ENCODE measurements at regions not wholly inside any gene's neighbourhood (a gene's known extent, or its start where the extent isn't known, plus 50 kb on each side); places are given as distances from the start of the nearest gene placed in this dataset.

DNA sequence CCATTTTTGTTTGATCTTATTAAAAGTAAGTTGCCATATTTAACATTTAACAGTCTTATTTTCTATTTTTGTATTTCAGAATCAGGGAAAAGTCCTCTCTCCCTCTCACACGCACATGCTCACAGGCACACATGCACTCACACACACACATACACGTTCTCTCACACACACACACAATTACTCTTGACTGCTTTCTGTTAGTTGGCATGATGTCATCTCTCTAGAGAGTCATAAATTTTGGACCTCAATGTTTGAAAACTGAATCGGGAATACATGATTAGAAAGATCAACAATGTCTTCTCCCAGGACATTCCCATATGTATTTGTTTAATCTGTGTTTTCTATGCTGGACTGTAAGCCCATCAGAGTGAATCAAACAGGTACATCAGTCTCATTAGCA lies 165.7 kb upstream of the AHR start:
- TF ChIP-seq, protein P1, sequence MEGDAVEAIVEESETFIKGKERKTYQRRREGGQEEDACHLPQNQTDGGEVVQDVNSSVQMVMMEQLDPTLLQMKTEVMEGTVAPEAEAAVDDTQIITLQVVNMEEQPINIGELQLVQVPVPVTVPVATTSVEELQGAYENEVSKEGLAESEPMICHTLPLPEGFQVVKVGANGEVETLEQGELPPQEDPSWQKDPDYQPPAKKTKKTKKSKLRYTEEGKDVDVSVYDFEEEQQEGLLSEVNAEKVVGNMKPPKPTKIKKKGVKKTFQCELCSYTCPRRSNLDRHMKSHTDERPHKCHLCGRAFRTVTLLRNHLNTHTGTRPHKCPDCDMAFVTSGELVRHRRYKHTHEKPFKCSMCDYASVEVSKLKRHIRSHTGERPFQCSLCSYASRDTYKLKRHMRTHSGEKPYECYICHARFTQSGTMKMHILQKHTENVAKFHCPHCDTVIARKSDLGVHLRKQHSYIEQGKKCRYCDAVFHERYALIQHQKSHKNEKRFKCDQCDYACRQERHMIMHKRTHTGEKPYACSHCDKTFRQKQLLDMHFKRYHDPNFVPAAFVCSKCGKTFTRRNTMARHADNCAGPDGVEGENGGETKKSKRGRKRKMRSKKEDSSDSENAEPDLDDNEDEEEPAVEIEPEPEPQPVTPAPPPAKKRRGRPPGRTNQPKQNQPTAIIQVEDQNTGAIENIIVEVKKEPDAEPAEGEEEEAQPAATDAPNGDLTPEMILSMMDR (IDR thresholded peaks at IDR 0.05; ENCODE audit: extremely low read depth, insufficient read depth, missing control alignments): no peak
- no peak for DNase-seq (ENCODE audit: low spot score)
- in situ Hi-C loops (cut with MboI; ENCODE audit: low pct_unique_long_range_greater_than_20kb, low sequenced_read_pairs, unreplicated experiment): no loop called here

DNA sequence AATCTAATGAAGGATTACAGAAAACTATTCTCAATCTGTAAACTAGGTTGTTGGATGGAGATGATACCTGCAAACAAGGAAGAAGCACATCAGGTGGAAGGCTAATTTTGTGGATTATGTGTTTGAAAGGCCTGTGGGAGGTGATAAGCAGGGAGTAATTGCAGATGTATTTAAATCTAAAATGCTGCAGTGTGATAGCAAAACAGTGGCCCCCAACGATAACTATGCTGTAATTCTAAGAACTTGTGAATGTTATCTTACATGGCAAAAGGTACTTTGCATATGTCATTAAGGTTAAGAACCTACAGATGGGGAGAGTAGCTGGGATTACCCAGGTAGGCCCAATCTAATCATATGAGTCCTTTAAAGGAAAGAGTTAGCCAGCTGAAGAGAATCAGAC lies 164.5 kb upstream of the AHR start:
- DNase-seq (ENCODE audit: low spot score): no peak
- in situ Hi-C loops (cut with MboI; ENCODE audit: low pct_unique_long_range_greater_than_20kb, low sequenced_read_pairs, unreplicated experiment): no loop called here
- TF ChIP-seq, protein P1 (IDR thresholded peaks at IDR 0.05; ENCODE audit: extremely low read depth, insufficient read depth, missing control alignments): no peak

DNA sequence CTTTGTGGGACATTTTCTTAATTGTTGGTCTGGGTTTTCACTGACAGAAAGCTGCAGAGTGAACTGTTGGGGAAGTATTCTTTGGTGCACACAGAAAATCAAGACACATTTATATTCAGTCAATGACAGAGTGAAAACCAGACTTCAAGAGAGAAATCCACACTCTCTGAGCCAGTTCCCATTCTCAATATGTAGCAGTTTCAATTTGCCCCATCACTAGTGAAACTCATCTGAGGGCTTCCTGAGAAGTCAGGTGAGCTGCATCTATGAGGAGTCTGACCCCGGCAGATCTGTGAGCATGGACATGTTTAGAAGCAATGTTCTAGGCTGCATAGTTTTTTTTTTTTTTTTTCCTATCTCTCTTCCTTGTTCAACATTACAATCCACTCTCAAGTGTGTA lies 163.7 kb upstream of the AHR start:
- TF ChIP-seq, protein P1 (IDR thresholded peaks at IDR 0.05; ENCODE audit: extremely low read depth, insufficient read depth, missing control alignments): no peak
- peak; percentile 10 for DNase-seq (ENCODE audit: low spot score)

DNA sequence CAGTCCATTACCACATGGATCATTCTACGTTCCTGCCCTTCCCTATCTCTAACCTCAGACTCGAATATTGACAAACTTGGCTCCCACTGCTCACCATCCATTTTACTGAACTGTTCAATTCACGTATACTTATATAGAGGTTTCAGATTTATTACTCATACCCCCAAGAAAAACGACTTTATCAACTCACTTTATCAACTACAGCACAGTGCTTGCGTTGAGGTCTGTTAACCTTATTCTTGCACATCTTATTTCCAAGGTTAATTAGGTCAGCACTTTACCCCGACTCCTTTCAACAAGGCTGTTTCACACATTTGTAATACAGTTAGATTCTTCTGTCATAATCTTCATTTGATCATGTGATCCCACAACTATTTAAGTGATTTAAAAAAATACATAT lies 162.3 kb upstream of the AHR start:
- TF ChIP-seq, protein P1 (IDR thresholded peaks at IDR 0.05; ENCODE audit: extremely low read depth, insufficient read depth, missing control alignments): no peak
- DNase-seq (ENCODE audit: low spot score): no peak
- in situ Hi-C loops (cut with MboI; ENCODE audit: low pct_unique_long_range_greater_than_20kb, low sequenced_read_pairs, unreplicated experiment): no loop called here

More for the DNA sequence above, 163.7 kb upstream of the AHR start:
- in situ Hi-C loops (cut with MboI; ENCODE audit: low pct_unique_long_range_greater_than_20kb, low sequenced_read_pairs, unreplicated experiment): no loop called here

DNA sequence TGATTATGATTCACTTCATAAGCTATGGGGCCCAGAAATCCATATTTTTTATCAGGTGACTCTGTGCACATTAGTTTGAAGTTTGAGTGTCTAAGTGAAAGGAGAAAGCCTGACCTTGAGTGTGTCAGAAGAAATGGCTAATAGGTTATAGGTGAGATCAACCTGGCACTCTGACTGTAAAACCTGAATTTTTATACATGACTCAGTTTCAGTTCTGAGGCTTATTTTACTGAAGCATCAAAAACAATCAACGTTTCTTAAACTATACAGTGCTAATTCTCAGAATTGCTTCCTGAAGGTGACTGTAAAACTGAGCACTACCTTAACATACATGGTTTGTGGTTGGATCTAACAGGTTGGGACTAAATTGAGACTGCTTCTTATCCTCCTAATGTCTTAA lies 159.4 kb upstream of the AHR start:
- in situ Hi-C loops (cut with MboI; ENCODE audit: low pct_unique_long_range_greater_than_20kb, low sequenced_read_pairs, unreplicated experiment): no loop called here
- no peak for DNase-seq (ENCODE audit: low spot score)
- TF ChIP-seq, protein P1 (IDR thresholded peaks at IDR 0.05; ENCODE audit: extremely low read depth, insufficient read depth, missing control alignments): no peak

DNA sequence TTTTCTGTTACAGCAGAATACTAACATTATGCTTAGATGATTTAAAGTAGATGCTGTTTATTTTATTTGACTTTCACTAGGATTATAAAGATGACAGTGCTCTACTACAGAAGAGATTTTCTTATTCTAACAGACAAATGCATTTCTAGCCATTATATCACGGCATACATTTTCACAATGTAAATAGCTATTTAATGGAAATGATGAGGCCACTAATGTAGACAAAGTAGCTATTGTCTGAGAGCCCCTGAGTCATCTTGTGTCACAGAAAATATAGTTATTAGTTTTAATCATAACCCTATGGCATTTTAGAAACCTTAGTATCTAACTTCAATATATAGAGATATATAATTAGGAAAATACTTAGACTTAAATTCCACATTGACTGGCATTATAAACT lies 158.0 kb upstream of the AHR start:
- in situ Hi-C loops (cut with MboI; ENCODE audit: low pct_unique_long_range_greater_than_20kb, low sequenced_read_pairs, unreplicated experiment): no loop called here
- DNase-seq (ENCODE audit: low spot score): no peak
- TF ChIP-seq, protein P1 (IDR thresholded peaks at IDR 0.05; ENCODE audit: extremely low read depth, insufficient read depth, missing control alignments): no peak

Measured in GM13977 (cell line).